ENCODE measurements at regions not wholly inside any gene's neighbourhood (a gene's known extent, or its start where the extent isn't known, plus 50 kb on each side); places are given as distances from the start of the nearest gene placed in this dataset.

GRCh38 chr9:120236596-120236995 lies 343.4 kb downstream of the CDK5RAP2 start:
- Histone ChIP-seq H3K9me3 (ENCODE audit: control insufficient read depth, low read length) (no peaks in the 10 kb centered on the region), H3K4me1 (ENCODE audit: control insufficient read depth, insufficient read depth, low read length, poor library complexity, severe bottlenecking) (no peaks in the 10 kb centered on the region), H3K4me3 (ENCODE audit: insufficient read depth, low read depth, low read length, poor library complexity, severe bottlenecking) (no peak overlapping the region), H3K27ac (ENCODE audit: insufficient read depth, low read length, poor library complexity, severe bottlenecking) (no peak overlapping the region), H3K36me3 (ENCODE audit: control insufficient read depth, insufficient read depth, low read length) (no peaks in the 10 kb centered on the region), H3K27me3 (replicated peaks; ENCODE audit: control insufficient read depth, insufficient read depth, low read length, poor library complexity, severe bottlenecking) (no peaks in the 10 kb centered on the region)
- DNase-seq, result no peak

GRCh38 chr9:120235081-120235480 lies 344.9 kb downstream of the CDK5RAP2 start:
- Histone ChIP-seq H3K9me3 (ENCODE audit: control insufficient read depth, low read length) (no peaks in the 10 kb centered on the region), H3K4me3 (ENCODE audit: insufficient read depth, low read depth, low read length, poor library complexity, severe bottlenecking) (no peak overlapping the region)

GRCh38 chr9:120230227-120230626 lies 349.7 kb downstream of the CDK5RAP2 start:
- H3K4me1 ChIP-seq (ENCODE audit: control insufficient read depth, insufficient read depth, low read length, poor library complexity, severe bottlenecking), result no peaks in the 10 kb centered on the region
- no peak overlapping the region for H3K4me3 ChIP-seq (ENCODE audit: insufficient read depth, low read depth, low read length, poor library complexity, severe bottlenecking)
- no peaks in the 10 kb centered on the region for H3K9me3 ChIP-seq (ENCODE audit: control insufficient read depth, low read length)
- H3K36me3 ChIP-seq (ENCODE audit: control insufficient read depth, insufficient read depth, low read length), result no peaks in the 10 kb centered on the region
- no peak for DNase-seq
- H3K27me3 ChIP-seq (replicated peaks; ENCODE audit: control insufficient read depth, insufficient read depth, low read length, poor library complexity, severe bottlenecking), result no peaks in the 10 kb centered on the region
- no peak overlapping the region for H3K27ac ChIP-seq (ENCODE audit: insufficient read depth, low read length, poor library complexity, severe bottlenecking)

More at GRCh38 chr9:120235081-120235480, 344.9 kb downstream of the CDK5RAP2 start:
- H3K4me1 ChIP-seq (ENCODE audit: control insufficient read depth, insufficient read depth, low read length, poor library complexity, severe bottlenecking), result no peaks in the 10 kb centered on the region
- no peak for DNase-seq
- H3K27ac ChIP-seq (ENCODE audit: insufficient read depth, low read length, poor library complexity, severe bottlenecking), result no peak overlapping the region
- H3K27me3 ChIP-seq (replicated peaks; ENCODE audit: control insufficient read depth, insufficient read depth, low read length, poor library complexity, severe bottlenecking), result no peaks in the 10 kb centered on the region
- H3K36me3 ChIP-seq (ENCODE audit: control insufficient read depth, insufficient read depth, low read length), result no peaks in the 10 kb centered on the region

DNA sequence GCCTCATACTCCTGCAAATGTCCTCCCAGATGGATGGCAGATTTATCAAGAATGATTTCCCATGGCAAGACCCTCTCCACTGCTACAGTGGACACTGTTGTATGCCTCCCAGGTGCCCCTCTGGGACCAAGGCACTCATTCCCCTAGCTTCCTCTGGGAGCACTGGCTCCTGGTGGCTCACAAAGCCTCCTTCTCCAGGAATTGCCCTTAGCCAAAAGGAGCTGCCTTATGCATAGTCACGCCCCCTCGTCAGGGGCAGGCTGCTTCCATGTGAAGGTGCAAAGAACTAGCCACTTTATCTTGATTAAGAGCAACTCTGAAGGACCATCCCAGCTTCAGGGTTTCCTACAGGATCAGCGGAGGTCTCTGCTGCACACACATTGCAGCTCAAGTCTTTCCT lies 358.1 kb downstream of the CDK5RAP2 start:
- Histone ChIP-seq H3K27me3 (replicated peaks; ENCODE audit: control insufficient read depth, insufficient read depth, low read length, poor library complexity, severe bottlenecking) (no peaks in the 10 kb centered on the region), H3K36me3 (ENCODE audit: control insufficient read depth, insufficient read depth, low read length) (no peaks in the 10 kb centered on the region), H3K27ac (ENCODE audit: insufficient read depth, low read length, poor library complexity, severe bottlenecking) (no peak overlapping the region), H3K4me1 (ENCODE audit: control insufficient read depth, insufficient read depth, low read length, poor library complexity, severe bottlenecking) (no peaks in the 10 kb centered on the region), H3K9me3 (ENCODE audit: control insufficient read depth, low read length) (no peaks in the 10 kb centered on the region), H3K4me3 (ENCODE audit: insufficient read depth, low read depth, low read length, poor library complexity, severe bottlenecking) (no peak overlapping the region)
- DNase-seq, result no peak

DNA sequence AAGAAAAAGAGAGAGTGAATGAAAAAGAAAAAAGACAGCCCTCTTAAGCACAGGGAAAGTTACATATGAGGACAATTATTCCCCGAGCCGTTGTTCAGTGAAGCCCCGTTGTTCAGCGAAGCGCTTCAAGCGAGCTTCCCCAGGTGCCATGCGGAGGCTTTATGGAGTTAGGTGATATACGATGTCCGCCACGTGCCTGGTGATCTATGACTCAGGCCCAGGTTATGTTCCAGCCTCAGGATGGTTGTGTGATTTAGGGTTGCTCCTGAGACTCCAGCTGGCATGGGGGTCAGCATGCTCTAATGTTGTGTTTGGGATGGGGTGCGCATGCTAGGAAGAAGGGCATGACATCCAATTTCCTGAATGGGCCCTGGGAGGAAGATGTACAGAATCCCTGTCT lies 365.6 kb downstream of the CDK5RAP2 start:
- Histone ChIP-seq H3K9me3 (ENCODE audit: control insufficient read depth, low read length) (no peaks in the 10 kb centered on the region), H3K4me3 (ENCODE audit: insufficient read depth, low read depth, low read length, poor library complexity, severe bottlenecking) (no peak overlapping the region), H3K27ac (ENCODE audit: insufficient read depth, low read length, poor library complexity, severe bottlenecking) (no peak overlapping the region), H3K27me3 (replicated peaks; ENCODE audit: control insufficient read depth, insufficient read depth, low read length, poor library complexity, severe bottlenecking) (no peaks in the 10 kb centered on the region), H3K4me1 (ENCODE audit: control insufficient read depth, insufficient read depth, low read length, poor library complexity, severe bottlenecking) (no peaks in the 10 kb centered on the region), H3K36me3 (ENCODE audit: control insufficient read depth, insufficient read depth, low read length) (no peaks in the 10 kb centered on the region)
- no peak for DNase-seq

DNA sequence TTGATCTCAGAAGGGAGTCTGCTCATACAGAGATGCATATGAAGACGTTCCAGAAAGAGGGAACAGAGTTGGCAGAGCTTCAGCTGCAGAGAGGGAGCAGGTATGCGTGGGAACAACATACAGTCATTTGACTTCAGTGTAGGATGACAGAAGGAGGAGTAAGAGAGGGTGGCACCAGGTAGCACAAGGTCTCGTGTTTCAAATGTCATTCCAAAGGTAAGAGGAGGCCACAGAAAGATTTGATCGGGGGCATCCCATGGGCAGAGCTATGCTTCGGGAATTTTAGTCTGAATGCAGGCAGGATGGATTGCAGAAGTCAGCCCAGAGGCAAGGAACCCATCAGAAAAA lies 367.1 kb downstream of the CDK5RAP2 start:
- no peaks in the 10 kb centered on the region for H3K9me3 ChIP-seq (ENCODE audit: control insufficient read depth, low read length)
- no peak overlapping the region for H3K27ac ChIP-seq (ENCODE audit: insufficient read depth, low read length, poor library complexity, severe bottlenecking)
- H3K4me1 ChIP-seq (ENCODE audit: control insufficient read depth, insufficient read depth, low read length, poor library complexity, severe bottlenecking), result no peaks in the 10 kb centered on the region
- H3K36me3 ChIP-seq (ENCODE audit: control insufficient read depth, insufficient read depth, low read length), result no peaks in the 10 kb centered on the region
- no peaks in the 10 kb centered on the region for H3K27me3 ChIP-seq (replicated peaks; ENCODE audit: control insufficient read depth, insufficient read depth, low read length, poor library complexity, severe bottlenecking)
- no peak overlapping the region for H3K4me3 ChIP-seq (ENCODE audit: insufficient read depth, low read depth, low read length, poor library complexity, severe bottlenecking)
- no peak for DNase-seq

GRCh38 chr9:120212153-120212852 lies 367.7 kb downstream of the CDK5RAP2 start:
- Histone ChIP-seq H3K4me3 (ENCODE audit: insufficient read depth, low read depth, low read length, poor library complexity, severe bottlenecking) (no peak overlapping the region), H3K27me3 (replicated peaks; ENCODE audit: control insufficient read depth, insufficient read depth, low read length, poor library complexity, severe bottlenecking) (no peaks in the 10 kb centered on the region), H3K4me1 (ENCODE audit: control insufficient read depth, insufficient read depth, low read length, poor library complexity, severe bottlenecking) (no peaks in the 10 kb centered on the region), H3K9me3 (ENCODE audit: control insufficient read depth, low read length) (no peaks in the 10 kb centered on the region), H3K27ac (ENCODE audit: insufficient read depth, low read length, poor library complexity, severe bottlenecking) (no peak overlapping the region), H3K36me3 (ENCODE audit: control insufficient read depth, insufficient read depth, low read length) (no peaks in the 10 kb centered on the region)
- no peak for DNase-seq

DNA sequence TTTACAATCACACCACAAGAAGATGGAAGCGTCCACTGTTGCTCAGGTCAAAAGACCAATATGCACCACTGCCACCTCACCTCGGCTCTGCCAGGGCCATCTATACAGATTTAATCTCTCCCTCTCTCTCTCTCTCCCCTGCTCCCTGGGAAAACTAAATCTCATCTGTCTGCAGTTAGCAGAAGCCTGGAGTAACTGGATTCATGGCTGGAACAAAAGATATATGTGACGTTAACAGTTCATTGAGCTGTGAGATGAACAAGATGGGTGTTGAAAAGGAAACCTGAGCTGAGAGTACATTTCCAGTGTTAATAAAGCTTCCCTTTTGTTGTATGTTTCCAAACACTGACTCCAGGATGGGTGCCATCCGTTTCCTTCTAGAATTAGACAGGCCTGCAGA lies 369.7 kb downstream of the CDK5RAP2 start:
- Histone ChIP-seq H3K4me1 (ENCODE audit: control insufficient read depth, insufficient read depth, low read length, poor library complexity, severe bottlenecking) (no peaks in the 10 kb centered on the region), H3K9me3 (ENCODE audit: control insufficient read depth, low read length) (no peaks in the 10 kb centered on the region), H3K4me3 (ENCODE audit: insufficient read depth, low read depth, low read length, poor library complexity, severe bottlenecking) (no peak overlapping the region), H3K36me3 (ENCODE audit: control insufficient read depth, insufficient read depth, low read length) (no peaks in the 10 kb centered on the region), H3K27me3 (replicated peaks; ENCODE audit: control insufficient read depth, insufficient read depth, low read length, poor library complexity, severe bottlenecking) (no peaks in the 10 kb centered on the region), H3K27ac (ENCODE audit: insufficient read depth, low read length, poor library complexity, severe bottlenecking) (no peak overlapping the region)
- DNase-seq, result no peak

DNA sequence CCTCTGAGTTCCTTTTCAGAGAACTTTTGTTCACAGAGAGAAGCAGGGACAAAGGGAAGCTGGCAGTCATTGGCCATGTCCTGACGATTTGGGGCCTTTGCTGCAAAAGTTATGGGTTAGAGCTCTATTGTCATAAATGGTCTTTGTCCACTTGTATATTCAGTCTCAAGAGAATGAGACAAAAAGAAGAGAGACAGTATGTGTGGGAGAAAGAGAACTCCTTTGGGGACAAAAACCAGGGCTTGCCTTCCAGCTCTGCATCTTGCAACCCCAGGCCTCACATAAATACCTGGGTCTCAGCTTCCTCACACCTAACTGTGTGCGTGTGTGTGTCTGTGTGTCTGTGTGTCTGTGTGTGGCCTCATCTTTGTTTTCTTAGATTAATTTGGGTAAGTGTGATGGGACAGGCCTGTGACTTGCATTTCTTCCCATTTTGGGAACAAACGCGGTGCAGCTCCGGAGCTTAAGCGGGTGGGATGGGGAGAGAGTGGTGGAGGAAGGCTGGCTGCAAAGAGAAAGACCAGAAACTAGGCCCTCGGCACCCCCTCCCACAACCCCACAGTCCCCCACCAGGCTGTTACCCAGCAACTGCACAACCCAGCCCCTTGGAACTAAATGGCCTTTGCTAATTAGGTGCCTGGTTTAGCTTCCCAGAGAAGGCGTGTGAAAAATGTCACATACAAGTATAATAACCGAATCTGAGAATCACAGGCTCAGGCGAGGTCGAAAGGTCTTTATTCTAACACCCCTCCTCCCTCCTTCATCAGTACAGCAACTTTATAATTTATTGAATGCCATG lies 376.9 kb downstream of the CDK5RAP2 start:
- no peak for DNase-seq
- no peaks in the 10 kb centered on the region for H3K27me3 ChIP-seq (replicated peaks; ENCODE audit: control insufficient read depth, insufficient read depth, low read length, poor library complexity, severe bottlenecking)
- H3K4me3 ChIP-seq (ENCODE audit: insufficient read depth, low read depth, low read length, poor library complexity, severe bottlenecking), result no peak overlapping the region
- H3K27ac ChIP-seq (ENCODE audit: insufficient read depth, low read length, poor library complexity, severe bottlenecking), result no peak overlapping the region
- no peaks in the 10 kb centered on the region for H3K9me3 ChIP-seq (ENCODE audit: control insufficient read depth, low read length)
- H3K36me3 ChIP-seq (ENCODE audit: control insufficient read depth, insufficient read depth, low read length), result no peaks in the 10 kb centered on the region
- no peaks in the 10 kb centered on the region for H3K4me1 ChIP-seq (ENCODE audit: control insufficient read depth, insufficient read depth, low read length, poor library complexity, severe bottlenecking)

GRCh38 chr9:120198027-120198426 lies 381.9 kb downstream of the CDK5RAP2 start:
- H3K27me3 ChIP-seq (replicated peaks; ENCODE audit: control insufficient read depth, insufficient read depth, low read length, poor library complexity, severe bottlenecking), result no peaks in the 10 kb centered on the region
- H3K4me1 ChIP-seq (ENCODE audit: control insufficient read depth, insufficient read depth, low read length, poor library complexity, severe bottlenecking), result no peaks in the 10 kb centered on the region
- H3K27ac ChIP-seq (ENCODE audit: insufficient read depth, low read length, poor library complexity, severe bottlenecking), result no peak overlapping the region
- no peaks in the 10 kb centered on the region for H3K9me3 ChIP-seq (ENCODE audit: control insufficient read depth, low read length)
- H3K36me3 ChIP-seq (ENCODE audit: control insufficient read depth, insufficient read depth, low read length), result no peaks in the 10 kb centered on the region
- H3K4me3 ChIP-seq (ENCODE audit: insufficient read depth, low read depth, low read length, poor library complexity, severe bottlenecking), result no peak overlapping the region
- DNase-seq, result no peak

Data from effector memory CD4-positive, alpha-beta T cell (primary cell).